ENCODE measurements at regions not wholly inside any gene's neighbourhood (a gene's known extent, or its start where the extent isn't known, plus 50 kb on each side); places are given as distances from the start of the nearest gene placed in this dataset.

DNA sequence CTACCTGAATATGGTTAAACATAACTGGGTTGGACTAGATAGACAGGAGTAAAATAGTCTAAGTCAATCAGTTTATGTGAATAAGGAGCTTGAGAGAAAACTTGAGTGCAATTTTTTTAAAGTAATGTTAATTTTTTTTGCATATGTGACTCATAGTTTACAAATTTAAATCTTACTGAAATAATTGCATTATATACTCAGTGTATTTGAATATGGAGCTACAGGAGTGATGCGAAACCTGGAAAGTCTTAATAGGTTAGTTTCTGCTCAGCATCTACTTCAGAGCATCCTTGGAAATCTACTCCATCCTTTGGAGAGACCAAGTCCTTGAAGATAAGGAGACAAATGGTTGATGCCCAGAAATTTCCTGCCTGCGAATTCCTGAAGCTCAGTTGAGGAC lies 318.8 kb upstream of the NXPH2 start:
- H3K9me3 ChIP-seq (ENCODE audit: insufficient read depth, low read depth, low read length): no peaks in the 10 kb centered on the region
- TF ChIP-seq, protein P1, sequence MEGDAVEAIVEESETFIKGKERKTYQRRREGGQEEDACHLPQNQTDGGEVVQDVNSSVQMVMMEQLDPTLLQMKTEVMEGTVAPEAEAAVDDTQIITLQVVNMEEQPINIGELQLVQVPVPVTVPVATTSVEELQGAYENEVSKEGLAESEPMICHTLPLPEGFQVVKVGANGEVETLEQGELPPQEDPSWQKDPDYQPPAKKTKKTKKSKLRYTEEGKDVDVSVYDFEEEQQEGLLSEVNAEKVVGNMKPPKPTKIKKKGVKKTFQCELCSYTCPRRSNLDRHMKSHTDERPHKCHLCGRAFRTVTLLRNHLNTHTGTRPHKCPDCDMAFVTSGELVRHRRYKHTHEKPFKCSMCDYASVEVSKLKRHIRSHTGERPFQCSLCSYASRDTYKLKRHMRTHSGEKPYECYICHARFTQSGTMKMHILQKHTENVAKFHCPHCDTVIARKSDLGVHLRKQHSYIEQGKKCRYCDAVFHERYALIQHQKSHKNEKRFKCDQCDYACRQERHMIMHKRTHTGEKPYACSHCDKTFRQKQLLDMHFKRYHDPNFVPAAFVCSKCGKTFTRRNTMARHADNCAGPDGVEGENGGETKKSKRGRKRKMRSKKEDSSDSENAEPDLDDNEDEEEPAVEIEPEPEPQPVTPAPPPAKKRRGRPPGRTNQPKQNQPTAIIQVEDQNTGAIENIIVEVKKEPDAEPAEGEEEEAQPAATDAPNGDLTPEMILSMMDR (conservative IDR thresholded peaks at IDR 0.05; ENCODE audit: low read length): no peak
- TF ChIP-seq EZH2phosphoT487 (IDR thresholded peaks at IDR 0.05; ENCODE audit: borderline replicate concordance): no peak
- H3K4me3 ChIP-seq (ENCODE audit: low read length, poor library complexity, severe bottlenecking): no peak overlapping the region
- H4K20me1 ChIP-seq (ENCODE audit: insufficient read depth, low read length, poor library complexity, severe bottlenecking): no peaks in the 10 kb centered on the region
- no peaks in the 10 kb centered on the region for H3K27me3 ChIP-seq (ENCODE audit: insufficient read depth, low read length, poor library complexity, severe bottlenecking)
- H3K9me2 ChIP-seq (replicated peaks; ENCODE audit: low read depth, low read length): no peaks in the 10 kb centered on the region
- H3K9ac ChIP-seq (ENCODE audit: low read depth, low read length, poor library complexity, severe bottlenecking): no peak overlapping the region
- H3K79me2 ChIP-seq (ENCODE audit: insufficient read depth, low read length): no peaks in the 10 kb centered on the region
- no peak overlapping the region for H3K4me2 ChIP-seq (ENCODE audit: low read depth, low read length, poor library complexity, severe bottlenecking)
- H3F3A ChIP-seq (ENCODE audit: low read depth): no peaks in the 10 kb centered on the region
- H3K36me3 ChIP-seq (ENCODE audit: insufficient read depth, low read length): no peaks in the 10 kb centered on the region
- no peak overlapping the region for H2AFZ ChIP-seq (ENCODE audit: low read length)
- H3K4me1 ChIP-seq (ENCODE audit: insufficient read depth, low read length, poor library complexity, severe bottlenecking): no peaks in the 10 kb centered on the region

- Histone ChIP-seq H3K27me3 (ENCODE audit: insufficient read depth, low read length, poor library complexity, severe bottlenecking) (no peaks in the 10 kb centered on the region), H2AFZ (ENCODE audit: low read length) (no peak overlapping the region), H4K20me1 (ENCODE audit: insufficient read depth, low read length, poor library complexity, severe bottlenecking) (no peaks in the 10 kb centered on the region), H3K9ac (ENCODE audit: low read depth, low read length, poor library complexity, severe bottlenecking) (no peak overlapping the region), H3K4me2 (ENCODE audit: low read depth, low read length, poor library complexity, severe bottlenecking) (no peak overlapping the region), H3F3A (ENCODE audit: low read depth) (no peaks in the 10 kb centered on the region), H3K79me2 (ENCODE audit: insufficient read depth, low read length) (no peaks in the 10 kb centered on the region), H3K9me2 (replicated peaks; ENCODE audit: low read depth, low read length) (no peaks in the 10 kb centered on the region), H3K9me3 (ENCODE audit: insufficient read depth, low read depth, low read length) (no peaks in the 10 kb centered on the region), H3K36me3 (ENCODE audit: insufficient read depth, low read length) (no peaks in the 10 kb centered on the region), H3K4me1 (ENCODE audit: insufficient read depth, low read length, poor library complexity, severe bottlenecking) (no peaks in the 10 kb centered on the region), H3K4me3 (ENCODE audit: low read length, poor library complexity, severe bottlenecking) (no peak overlapping the region)
- TF ChIP-seq, protein P1 (conservative IDR thresholded peaks at IDR 0.05; ENCODE audit: low read length): no peak
- TF ChIP-seq EZH2phosphoT487 (IDR thresholded peaks at IDR 0.05; ENCODE audit: borderline replicate concordance): no peak
Observed at GRCh38 chr2:139083121-139083520, 302.9 kb upstream of the NXPH2 start.

- Histone ChIP-seq H3K4me2 (ENCODE audit: low read depth, low read length, poor library complexity, severe bottlenecking) (no peak overlapping the region), H2AFZ (ENCODE audit: low read length) (no peak overlapping the region), H3K79me2 (ENCODE audit: insufficient read depth, low read length) (no peaks in the 10 kb centered on the region), H3K9me2 (replicated peaks; ENCODE audit: low read depth, low read length) (no peaks in the 10 kb centered on the region), H3K27me3 (ENCODE audit: insufficient read depth, low read length, poor library complexity, severe bottlenecking) (no peaks in the 10 kb centered on the region), H4K20me1 (ENCODE audit: insufficient read depth, low read length, poor library complexity, severe bottlenecking) (no peaks in the 10 kb centered on the region), H3K4me1 (ENCODE audit: insufficient read depth, low read length, poor library complexity, severe bottlenecking) (no peaks in the 10 kb centered on the region), H3K4me3 (ENCODE audit: low read length, poor library complexity, severe bottlenecking) (no peak overlapping the region), H3K9me3 (ENCODE audit: insufficient read depth, low read depth, low read length) (no peaks in the 10 kb centered on the region), H3F3A (ENCODE audit: low read depth) (no peaks in the 10 kb centered on the region), H3K36me3 (ENCODE audit: insufficient read depth, low read length) (no peaks in the 10 kb centered on the region), H3K9ac (ENCODE audit: low read depth, low read length, poor library complexity, severe bottlenecking) (no peak overlapping the region)
- no peak for TF ChIP-seq EZH2phosphoT487 (IDR thresholded peaks at IDR 0.05; ENCODE audit: borderline replicate concordance)
- TF ChIP-seq, protein P1 (conservative IDR thresholded peaks at IDR 0.05; ENCODE audit: low read length): no peak
Observed at GRCh38 chr2:139080244-139080643, 300.1 kb upstream of the NXPH2 start.
